Psoas muscle (tissue), 7 donors: ENCODE measurements at regions not wholly inside any gene's neighbourhood (a gene's known extent, or its start where the extent isn't known, plus 50 kb on each side); places are given as distances from the start of the nearest gene placed in this dataset.

ENCODE experiments used
- ATAC-seq, 4 donors: fragments of 200-7000 bp; cut with Tn5 transposase; one replicate each; pipeline ENCODE4 v1.9.1; 2020; ENCODE audit warnings: moderate library complexity in 3 of 4, mild to moderate bottlenecking in 2 of 4
- DNase-seq, 2 donors: peaks; one replicate each; pipeline ENCODE4 v3.0.0-alpha.2; 2020
- H3K27ac ChIP-seq: fragments of 200-600 bp; one replicate; pipeline ENCODE4 v1.8.0; 2022
- H3K27me3 ChIP-seq, 3 donors: fragments of 200-600 bp in 1 of 3; one replicate each; pipeline versions ENCODE4 v1.6.1 to v1.8.0; 2013 to 2022; ENCODE audit warnings: low read length in 2 of 3, mild to moderate bottlenecking in 2 of 3, moderate library complexity in 1 of 3; ENCODE audit not compliant: insufficient read depth in 3 of 3
- H3K36me3 ChIP-seq, 2 donors: fragments of 200-600 bp in 1 of 2; one replicate each; pipeline versions ENCODE4 v1.6.1 to v1.8.0; 2013 to 2022; ENCODE audit warnings: low read depth in 1 of 2, mild to moderate bottlenecking in 1 of 2, moderate library complexity in 1 of 2; ENCODE audit not compliant: insufficient read depth in 1 of 2
- H3K4me1 ChIP-seq: fragments of 200-600 bp; one replicate; pipeline ENCODE4 v1.8.0; 2022
- H3K4me3 ChIP-seq: fragments of 200-600 bp; one replicate; pipeline ENCODE4 v1.8.0; 2022; ENCODE audit warnings: mild to moderate bottlenecking
- H3K9me3 ChIP-seq: fragments of 200-600 bp; one replicate; pipeline ENCODE4 v1.8.0; 2022
- CTCF ChIP-seq: fragments of 200-600 bp; IDR thresholded peaks from one replicate; pipeline ENCODE4 v1.8.0; 2022; ENCODE audit warnings: antibody characterized with exemption
- WGBS, 3 donors: extraction: QIAGEN DNeasy Blood & Tissue Kit; methylation state at CpG; one replicate each; pipeline versions ENCODE4 v1.1.6 to v1.1.7; 2013; 5-methylcytosine and 5-hydroxymethylcytosine counted together
- intact Hi-C, 2 donors: fragments of 100-400 bp; cut with DNase I; formaldehyde crosslinking; loops; one replicate each; pipeline versions ENCODE4 v1.11.0 to v1.14.2; 2022
- donor health status: healthy with polysubstance abuse.
- donor health status: DM: no; HTN: no; CAD: no; lungs with moderate emphysema.
- donor health status: Bipolar disorder and iron deficiency.
- donor health status: healthy.
- donor health status: DM: yes; HTN: yes; CAD: no.
- donor health status: DM: no; HTN: no; CAD: no.
- donor health status: DM: yes; HTN: yes; CAD: no.

DNA sequence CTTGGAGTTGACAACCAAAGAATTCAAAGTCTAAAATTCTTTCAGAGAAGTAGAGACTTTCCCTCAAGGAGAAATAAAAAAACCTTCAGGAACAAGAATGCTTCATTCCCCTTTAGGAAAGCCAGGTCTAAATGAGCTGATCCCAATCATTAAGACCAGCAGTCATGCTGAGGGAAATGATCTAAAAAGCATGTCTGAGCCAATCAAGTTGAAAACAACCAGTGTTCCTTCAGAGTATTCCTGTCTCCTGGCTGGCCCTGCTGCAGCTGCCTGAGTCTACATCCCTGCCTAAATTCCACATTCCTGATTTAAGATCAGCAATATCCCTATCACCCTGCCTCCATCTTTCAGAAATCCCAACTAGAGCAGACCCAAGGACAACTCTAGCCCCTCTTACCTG is 244.5 kb downstream of the PLK2 start:
- no peaks in the 10 kb centered on the region for H3K9me3 ChIP-seq
- no peak overlapping the region for H3K27ac ChIP-seq
- H3K4me3 ChIP-seq: no peak overlapping the region
- DNase-seq (no peak), ATAC-seq (no peak)
- no peaks in the 10 kb centered on the region for H3K27me3 ChIP-seq
- no peaks in the 10 kb centered on the region for H3K4me1 ChIP-seq
- H3K36me3 ChIP-seq: no peaks in the 10 kb centered on the region
- no peak for TF ChIP-seq CTCF
- intact Hi-C loops: no loop called here

GRCh38 chr5:58211441-58211840 is 248.4 kb downstream of the PLK2 start:
- 91 to 97% (median 93%) methylated on average over 1 of the region's 1 CpG for WGBS, 3 donors
- no peak overlapping the region for H3K4me3 ChIP-seq
- H3K36me3 ChIP-seq: no peaks in the 10 kb centered on the region
- TF ChIP-seq CTCF: no peak
- intact Hi-C loops: no loop called here
- no peaks in the 10 kb centered on the region for H3K4me1 ChIP-seq
- H3K27me3 ChIP-seq: no peaks in the 10 kb centered on the region
- no peak for ATAC-seq
- H3K9me3 ChIP-seq: no peaks in the 10 kb centered on the region
- no peak overlapping the region for H3K27ac ChIP-seq
- no peak for DNase-seq

GRCh38 chr5:58208674-58209073 is 251.2 kb downstream of the PLK2 start:
- ATAC-seq (no peak), DNase-seq (no peak)
- no peaks in the 10 kb centered on the region for H3K4me1 ChIP-seq
- H3K27me3 ChIP-seq: no peaks in the 10 kb centered on the region
- H3K4me3 ChIP-seq: no peak overlapping the region
- WGBS, 3 donors: 86 to 88% (median 86%) methylated on average over 7 of the region's 7 CpGs
- intact Hi-C loops: no loop called here
- H3K9me3 ChIP-seq: no peaks in the 10 kb centered on the region
- no peaks in the 10 kb centered on the region for H3K36me3 ChIP-seq
- H3K27ac ChIP-seq: no peak overlapping the region
- no peak for TF ChIP-seq CTCF

- Histone ChIP-seq H3K27ac (no peak overlapping the region), H3K9me3 (no peaks in the 10 kb centered on the region), H3K4me1 (no peaks in the 10 kb centered on the region), H3K27me3 (no peaks in the 10 kb centered on the region), H3K36me3 (no peaks in the 10 kb centered on the region), H3K4me3 (no peak overlapping the region)
- intact Hi-C loops: no loop called here
- TF ChIP-seq CTCF: no peak
- 42 to 58% (median 53%) methylated on average over 1 of the region's 1 CpG for WGBS, 3 donors
- ATAC-seq (no peak), DNase-seq (no peak)
These were observed 252.8 kb downstream of the PLK2 start for GRCh38 chr5:58207076-58207475.

GRCh38 chr5:58204966-58205365 is 254.9 kb downstream of the PLK2 start:
- DNase-seq (no peak), ATAC-seq (no peak)
- H3K36me3 ChIP-seq: no peaks in the 10 kb centered on the region
- no peaks in the 10 kb centered on the region for H3K27me3 ChIP-seq
- WGBS, 3 donors: 93 to 99% (median 97%) methylated on average over 3 of the region's 3 CpGs
- H3K9me3 ChIP-seq: no peaks in the 10 kb centered on the region
- intact Hi-C loops: no loop called here
- TF ChIP-seq CTCF: no peak
- no peak overlapping the region for H3K4me3 ChIP-seq
- H3K27ac ChIP-seq: no peak overlapping the region
- no peaks in the 10 kb centered on the region for H3K4me1 ChIP-seq
